SKM-1 (cell line): ENCODE measurements at regions not wholly inside any gene's neighbourhood (a gene's known extent, or its start where the extent isn't known, plus 50 kb on each side); places are given as distances from the start of the nearest gene placed in this dataset.

ENCODE experiments used
- DNase-seq: peaks from one replicate; lab custom pipeline; 2025; ENCODE audit not compliant: unreplicated experiment; lab: John Stamatoyannopoulos, UW

DNA sequence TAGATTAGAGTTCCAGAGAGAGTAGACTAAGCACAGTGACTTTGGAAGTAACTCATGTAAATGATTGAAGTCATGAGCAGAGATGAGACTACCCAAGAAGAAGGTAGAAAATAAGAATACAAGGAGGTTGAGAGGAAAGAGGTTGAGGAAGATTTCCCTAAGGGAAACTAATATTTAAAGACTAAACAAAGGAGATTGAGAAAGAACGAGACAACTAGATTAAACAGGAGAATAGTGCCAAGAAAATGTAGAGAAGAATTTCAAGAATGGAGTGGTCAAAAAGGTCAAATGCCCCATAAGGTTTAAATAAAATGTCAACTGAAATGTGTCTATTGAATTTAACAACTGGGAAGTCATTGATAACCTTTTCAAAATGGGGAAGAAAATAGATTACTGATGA lies 59.0 kb downstream of the RPS29 start:
- DNase-seq = no peak

DNA sequence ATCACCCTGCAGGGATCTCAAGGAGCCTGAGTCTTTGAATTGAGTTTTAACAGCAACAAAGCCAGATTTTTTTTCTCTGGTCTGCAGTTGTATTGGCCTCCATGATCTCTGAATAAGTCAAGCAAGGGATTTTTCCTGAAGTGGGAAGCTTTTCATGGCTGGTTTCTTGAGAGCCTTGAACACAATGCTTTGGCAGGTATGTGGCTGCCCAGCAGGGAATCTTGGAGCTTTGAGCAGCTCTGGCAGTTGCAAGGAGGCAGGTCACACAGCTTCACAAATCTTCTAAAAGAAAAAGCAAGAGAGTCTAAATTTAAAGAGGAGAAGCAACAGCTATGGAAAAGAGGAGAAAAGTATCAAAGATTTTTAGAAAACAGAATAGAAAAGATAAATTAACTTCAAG lies 60.1 kb downstream of the RPS29 start:
- no peak for DNase-seq

DNA sequence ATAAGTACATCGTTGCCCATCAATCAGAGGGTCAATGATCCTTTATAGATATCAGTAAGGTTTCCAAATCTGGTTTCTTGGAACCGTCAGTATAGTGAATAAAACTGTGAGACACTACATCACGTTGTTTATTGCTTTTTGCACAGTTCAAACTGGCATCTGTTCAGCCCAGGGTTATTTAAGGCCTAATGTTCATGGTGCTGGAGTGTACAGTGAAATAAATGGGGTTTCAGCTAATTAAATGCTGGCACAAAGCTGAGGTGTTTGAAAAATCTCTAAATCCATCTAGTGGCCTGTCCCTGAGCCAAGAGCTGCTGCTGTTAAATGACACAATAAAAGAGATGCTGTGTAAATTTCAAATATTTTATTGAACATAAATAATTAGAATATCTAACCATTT lies 69.9 kb downstream of the RPS29 start:
- DNase-seq = no peak

DNA sequence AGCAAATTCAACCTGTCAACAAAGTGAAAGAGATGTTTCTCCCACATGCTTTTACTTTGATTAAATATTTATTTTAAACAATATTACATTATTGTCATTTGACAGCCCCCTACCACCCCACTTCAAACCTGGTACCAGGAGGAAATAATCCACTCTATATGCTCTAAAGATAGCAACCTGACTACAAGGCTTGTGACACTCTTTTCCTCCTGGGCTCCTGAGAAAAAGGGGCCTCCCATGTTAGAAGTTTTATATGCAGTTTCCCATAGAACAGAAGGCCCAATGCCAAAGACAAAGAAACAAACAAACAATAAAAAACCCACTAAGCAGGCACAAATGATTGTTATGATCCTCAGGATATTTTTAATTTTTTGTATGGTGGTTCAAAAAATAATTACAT lies 73.6 kb downstream of the RPS29 start:
- no peak for DNase-seq

DNA sequence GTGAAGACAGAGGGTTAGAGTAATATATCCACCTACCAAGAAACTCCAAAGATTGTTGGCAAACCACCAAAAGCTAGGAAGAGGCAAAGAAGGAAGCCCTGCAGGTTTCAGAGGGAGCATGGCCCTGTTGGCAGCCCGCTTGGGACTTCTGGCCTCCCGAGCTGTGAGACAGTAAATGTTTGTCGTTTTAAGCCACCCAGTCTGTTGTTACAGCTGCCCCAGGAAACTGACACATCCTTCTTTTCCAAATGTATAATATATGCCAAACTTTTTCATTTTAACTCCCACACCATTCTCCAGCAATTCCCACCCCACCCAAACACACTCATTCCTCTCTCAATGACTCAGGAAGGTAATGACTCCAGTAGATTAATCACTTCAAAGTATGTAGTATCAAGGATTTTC lies 74.0 kb downstream of the RPS29 start:
- DNase-seq = no peak

DNA sequence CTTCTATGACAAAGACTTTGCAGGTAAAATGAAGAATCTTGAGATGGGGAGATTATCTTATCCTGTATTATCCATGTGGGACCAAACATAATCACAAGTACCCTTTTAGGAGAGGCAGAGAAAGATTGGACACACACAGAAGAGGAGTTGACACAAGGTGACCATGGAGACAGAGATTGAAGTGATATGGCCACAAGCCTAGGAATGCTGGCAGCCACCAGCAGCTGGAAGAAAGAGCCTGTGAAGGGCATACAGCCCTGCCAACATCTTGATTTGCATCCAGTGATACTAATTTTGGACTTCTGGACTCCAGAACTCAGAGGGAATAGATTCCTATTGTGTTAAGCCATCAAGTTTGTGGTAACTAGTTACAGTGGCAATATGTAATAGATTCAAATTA lies 78.1 kb downstream of the RPS29 start:
- DNase-seq = no peak

DNA sequence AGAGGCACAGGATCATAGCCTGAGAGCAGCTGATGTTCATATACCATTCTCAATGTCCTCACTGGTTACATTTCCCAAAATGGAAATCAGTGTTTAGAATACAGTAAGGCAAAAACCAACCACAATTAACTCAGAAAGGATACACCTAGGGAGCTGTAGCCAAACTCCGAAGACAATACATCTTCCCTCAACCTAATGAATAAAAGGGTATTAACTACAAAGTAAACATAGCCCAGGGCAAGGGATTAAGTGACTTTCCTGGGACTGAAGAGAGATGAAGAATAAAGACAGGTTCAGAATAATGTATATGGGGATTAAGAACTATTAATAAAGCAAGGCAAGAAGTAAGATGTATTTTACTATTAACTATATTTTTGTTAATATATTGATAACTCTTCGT lies 79.5 kb downstream of the RPS29 start:
- DNase-seq = no peak

DNA sequence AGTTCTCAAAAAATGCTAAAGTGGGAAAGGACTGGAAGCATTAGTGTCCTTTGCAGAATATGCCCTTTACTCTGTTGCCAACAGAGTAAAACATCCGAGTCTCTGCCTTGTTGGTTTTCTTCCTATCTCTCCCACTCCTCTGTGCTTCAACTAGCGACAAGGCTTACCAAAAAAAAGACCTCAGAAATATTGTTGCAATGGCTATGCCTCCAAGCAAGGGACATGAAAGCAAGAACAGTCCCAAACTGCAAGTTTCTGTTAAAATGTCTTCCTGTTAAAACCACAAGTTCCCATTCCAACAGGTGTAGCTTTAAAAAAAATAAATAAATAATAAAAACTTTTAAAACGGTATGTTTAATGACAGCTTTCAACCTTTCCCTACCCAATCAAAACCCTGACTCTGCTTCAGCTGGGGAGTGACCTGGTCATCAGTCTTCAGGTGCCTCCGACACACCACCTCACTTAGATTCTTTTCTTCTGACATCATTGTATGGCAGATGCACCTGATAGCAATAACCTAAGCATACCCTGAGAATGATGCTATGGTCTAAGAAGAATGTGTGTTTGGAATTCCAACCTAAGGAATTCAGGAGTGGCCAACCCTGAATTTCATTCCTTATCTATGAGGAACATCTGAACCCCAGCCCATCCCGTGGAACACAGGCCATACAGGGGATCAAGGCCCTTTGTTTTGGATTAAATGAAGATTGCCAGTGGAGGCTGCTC lies 81.0 kb downstream of the RPS29 start:
- no peak for DNase-seq

DNA sequence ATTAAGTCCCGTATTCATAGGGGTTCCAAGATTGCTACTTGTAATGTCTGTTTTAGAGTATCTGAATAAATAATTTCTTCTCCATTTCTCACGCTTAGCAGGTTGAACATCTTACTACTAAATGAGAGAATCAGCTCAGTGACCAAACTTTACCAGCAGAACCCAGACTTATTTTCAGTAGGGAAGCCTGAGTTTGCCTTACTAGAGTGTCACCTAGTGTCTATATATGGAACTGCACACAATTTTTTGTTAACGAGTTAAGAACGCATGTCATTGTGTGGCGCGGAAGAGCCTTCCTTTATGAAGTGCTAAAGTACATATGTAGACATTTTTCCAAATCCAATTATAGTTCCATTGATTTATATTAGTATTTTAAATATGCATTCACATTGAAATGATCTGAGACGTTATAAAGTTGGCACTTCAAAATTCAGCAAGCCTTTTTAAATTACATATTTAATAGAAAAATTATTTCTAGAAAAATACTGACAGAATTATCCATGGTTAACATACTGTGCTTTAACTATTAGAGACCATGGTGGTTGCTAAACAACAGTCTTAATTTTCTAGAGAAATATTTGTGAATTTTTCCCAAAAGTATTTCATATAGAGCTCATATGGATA lies 88.3 kb downstream of the RPS29 start:
- peak; percentile 35 for DNase-seq

DNA sequence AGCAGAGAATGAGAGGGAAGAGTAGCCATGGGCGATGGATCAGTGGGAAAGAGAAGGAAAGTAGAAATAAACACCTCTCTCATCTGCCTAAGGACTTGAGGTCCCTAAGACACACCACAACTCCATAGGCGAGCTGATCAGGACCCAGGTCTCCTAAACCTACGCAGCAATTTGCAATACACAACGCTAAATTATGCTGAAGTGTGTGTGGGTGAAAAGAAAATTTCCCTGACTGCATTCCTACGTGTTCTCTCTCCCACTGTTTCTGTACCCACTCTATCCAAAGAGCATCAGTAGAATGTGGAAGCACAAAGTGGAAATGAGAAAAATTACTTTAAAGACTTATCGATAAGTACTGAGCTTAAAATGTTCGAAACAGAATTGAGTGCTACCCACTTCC lies 88.9 kb downstream of the RPS29 start:
- DNase-seq = no peak

DNA sequence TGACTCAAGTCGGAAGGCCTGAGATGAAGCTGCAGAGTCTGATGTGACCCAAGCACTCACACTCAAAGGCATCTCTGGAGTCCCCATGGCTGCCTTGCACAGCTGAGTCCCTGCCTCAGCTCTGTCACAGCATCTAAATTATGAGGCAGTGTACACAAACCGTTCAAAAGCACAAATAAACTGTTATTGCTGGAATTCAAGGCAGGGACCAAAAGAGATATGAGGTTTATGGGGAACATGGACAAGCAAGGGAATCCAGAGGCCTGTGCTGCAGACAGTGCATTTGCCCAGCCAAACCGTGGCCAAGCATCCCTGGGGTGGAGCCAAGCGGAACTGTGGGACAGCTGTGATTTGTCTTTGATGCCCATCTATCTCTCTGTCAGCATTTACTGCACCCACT lies 91.3 kb downstream of the RPS29 start:
- DNase-seq = no peak

DNA sequence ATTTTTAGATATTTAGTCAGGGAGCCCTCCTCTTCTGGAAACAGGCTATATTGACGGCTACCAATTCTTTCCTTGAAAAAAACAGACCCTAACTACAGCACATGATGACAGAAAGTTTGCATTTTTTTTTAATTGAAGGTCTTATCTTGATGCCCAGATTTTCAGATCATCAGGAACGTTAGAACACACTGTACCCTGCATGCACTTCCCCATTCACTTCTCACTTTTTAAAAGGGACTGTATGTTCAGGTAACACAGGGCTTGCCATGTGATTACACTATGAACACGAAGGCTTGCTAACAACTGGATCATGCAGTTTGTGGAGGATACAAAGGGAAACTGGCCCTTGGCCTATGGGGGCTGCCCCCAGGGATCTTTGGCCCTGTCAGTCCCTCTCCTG lies 92.6 kb downstream of the RPS29 start:
- DNase-seq = no peak

DNA sequence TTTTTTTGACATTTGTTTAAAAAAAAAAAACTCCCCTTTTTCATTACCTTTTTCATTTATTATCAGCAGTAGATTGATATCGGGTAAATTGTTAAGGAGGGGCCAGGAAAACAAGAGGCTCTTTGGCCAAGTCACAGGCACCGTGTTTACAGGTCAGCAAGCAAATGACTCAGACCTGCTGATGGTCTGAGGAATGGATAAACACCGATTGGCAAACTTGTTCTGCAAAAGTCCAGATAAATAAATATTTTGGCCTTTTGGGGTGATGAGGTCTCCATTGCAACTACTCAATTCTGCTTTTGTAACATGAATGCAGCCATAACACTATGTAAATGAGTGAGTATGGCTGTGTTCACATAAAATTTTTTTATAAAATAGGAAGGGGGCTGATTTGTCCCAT lies 94.0 kb downstream of the RPS29 start:
- DNase-seq = no peak

DNA sequence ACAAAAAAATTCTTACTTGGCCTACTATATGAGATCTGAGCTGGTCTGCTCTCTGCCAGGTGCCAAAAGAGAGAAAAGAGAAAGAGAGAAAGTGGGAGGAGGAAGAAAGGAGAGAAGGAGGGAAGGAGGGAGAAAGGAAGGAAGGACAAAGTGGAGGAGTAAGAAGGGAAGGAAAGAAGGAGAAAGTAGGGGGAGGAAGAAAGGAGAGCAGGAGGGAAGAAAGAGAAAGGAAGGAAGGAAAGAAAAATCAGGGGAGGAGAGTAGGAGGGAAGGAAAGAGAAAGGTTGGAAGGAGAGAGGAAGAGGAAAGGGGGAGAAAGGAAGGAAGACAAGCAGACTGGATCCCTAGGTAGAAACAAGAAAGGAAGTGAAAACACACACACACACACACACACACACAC lies 96.8 kb downstream of the RPS29 start:
- no peak for DNase-seq

DNA sequence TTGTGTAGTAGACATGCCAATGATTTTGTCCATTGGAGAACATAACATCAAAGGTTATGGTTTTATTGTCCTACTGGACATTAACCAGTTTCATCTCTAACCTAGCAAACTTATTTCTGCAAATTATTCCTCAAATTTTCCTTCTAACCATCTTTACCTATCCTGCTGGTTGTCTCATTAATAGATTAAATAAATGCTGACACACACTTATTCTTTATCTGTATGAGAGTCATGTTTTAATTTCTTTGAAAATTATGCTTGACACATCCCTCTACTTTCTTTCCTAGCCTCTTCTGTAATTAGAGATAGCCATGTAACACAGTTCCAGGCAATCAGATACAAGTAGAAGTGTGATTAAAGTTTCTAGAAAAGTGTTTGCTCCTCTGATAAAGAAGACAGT lies 98.9 kb downstream of the RPS29 start:
- DNase-seq = no peak

DNA sequence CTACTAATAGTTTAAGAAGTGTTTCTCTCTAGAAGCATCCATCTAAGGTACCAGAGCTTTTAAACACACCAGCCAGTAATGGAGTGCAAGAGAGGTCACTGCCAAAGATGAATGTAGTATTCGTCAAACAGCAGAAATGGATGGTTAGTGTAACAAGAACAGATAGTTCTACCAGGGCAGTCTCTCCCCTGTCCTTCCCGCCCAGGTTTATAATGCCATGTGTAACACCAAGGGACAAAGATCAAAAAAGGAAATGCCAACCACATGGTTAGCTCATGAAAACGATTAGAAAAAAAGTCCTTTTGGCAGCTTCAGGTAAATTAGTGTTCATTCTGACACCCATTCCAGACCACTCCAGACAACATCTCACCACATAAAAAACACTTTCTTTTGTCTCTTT lies 100.9 kb downstream of the RPS29 start:
- no peak for DNase-seq

DNA sequence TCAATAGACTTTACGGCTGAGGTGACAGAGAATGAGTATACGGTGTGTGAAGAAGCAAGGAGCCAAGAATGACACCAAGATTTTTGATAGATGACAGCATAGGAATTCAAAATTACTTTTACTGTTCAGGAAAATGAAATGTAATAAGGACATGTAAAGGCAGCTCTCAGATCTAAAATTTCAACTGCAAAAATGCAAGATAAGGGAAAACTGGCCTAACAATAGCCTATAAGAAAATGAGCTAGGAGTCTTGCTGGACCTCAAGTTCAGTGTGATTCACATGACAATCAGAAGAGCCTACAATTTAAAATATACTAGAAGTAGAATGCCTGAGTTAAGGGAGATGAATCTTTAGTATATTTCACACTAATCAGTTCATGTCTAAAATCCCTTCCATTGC lies 102.0 kb downstream of the RPS29 start:
- DNase-seq = no peak

DNA sequence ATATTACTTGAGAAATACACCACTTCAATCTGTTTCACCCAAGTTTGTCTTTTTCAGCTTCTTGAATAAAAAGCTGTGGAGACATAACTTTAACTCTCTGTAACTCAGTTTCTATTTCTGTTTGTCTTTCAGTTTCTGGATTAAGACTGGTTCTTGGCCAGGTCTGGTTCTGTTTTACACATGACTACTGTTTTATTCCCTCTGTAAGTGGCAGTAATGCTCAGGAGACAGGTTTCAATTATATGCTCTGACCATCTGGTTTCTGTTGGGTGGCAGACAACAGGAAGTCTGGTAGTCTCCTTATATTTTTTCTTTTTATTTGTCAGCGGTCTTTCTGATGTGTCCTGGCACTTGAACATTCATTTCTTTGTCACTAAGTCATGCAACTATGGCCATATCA lies 102.9 kb downstream of the RPS29 start:
- no peak for DNase-seq

DNA sequence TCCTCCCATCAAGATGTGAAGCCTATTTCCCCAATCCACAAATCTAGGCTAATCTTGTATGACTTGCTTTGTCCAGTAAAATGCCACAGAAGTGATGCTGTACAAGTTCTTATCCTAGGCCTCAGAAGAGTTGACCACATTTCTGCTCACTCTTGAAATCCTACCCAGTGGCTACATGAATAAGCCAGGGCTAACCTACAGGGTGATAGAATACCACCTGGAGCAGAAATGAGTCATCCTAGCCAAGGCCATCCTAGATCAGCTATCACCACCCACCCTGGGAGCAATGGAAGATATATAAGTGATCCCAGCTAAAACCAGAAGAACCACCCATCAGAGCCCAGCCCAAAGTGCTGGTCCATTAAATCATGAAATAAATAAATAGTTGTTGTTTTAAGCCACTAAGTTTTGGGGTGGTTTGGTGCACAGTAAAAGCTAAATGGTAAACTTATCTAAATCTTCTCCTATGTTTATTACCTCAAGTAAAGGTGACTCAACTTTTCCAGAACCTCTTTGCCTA lies 105.1 kb downstream of the RPS29 start:
- DNase-seq = no peak

DNA sequence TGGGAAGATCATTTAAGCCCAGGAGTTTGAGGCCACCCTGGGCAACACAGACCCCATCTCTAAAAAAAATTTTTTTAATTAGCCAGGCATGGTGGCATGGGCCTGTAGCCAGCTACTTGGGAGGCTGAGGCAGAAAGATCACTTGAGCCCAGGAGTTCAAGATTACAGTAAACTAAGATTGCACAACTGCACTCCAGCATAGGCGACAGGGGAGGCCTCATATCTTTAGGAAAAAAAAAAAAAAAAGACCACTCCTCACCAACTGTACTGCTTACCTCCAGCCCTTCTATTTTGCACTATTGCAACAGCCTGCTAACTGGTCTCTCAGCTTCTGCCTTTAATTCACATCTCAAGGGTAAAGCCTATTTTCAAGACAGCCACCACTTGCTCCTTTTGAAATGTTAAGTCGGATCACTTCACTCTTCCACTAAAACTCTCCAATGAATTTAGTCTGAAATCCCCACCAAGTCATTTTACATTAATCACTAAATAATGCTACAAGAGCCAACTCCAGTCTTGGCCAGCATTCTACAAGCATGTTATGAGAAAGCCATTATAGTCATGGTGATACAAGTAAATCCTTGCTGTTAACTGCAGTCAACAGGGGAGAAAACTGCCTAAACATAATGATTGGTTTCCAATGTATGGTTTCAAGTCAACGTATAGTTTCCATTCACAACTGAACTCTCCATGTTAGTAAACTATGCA lies 106.0 kb downstream of the RPS29 start:
- DNase-seq = no peak

DNA sequence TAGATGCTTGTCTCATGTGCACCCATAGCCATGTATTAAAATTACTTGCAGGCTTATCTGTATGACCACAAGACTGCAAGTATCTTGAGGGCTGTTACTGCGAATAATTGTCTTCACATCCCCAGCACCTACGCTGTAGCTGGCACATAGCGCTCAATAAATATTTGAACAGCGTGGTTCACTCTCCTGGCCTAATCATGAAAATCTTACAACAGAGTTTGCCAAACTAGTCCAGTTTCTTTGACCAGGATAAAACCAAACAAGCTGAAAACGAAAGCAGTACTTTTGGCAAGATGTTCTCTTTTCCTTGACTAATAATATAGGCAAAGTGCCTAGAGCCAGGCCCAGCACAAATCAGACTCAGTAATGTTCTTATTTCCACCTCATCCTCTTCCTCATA lies 106.7 kb downstream of the RPS29 start:
- DNase-seq = no peak

DNA sequence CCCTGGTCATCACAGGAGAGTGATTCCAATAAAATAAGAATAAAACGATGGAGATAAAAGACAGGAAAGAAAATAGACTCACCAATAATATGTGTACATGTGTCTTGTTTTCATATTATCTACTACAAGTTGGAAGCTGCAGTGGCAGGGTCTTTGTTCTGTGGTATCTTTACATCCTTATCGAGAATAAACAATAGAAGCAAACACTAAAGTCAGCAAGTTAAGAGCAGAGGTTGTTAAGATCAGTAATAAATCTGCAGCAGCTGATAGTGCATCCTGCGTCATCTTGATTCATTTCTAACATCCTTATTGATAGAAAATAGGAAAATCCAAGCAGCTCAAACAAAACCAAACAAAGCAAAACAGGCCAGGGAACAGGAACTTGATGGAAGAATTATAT lies 107.4 kb downstream of the RPS29 start:
- DNase-seq = no peak
